NCI-H1417 (cell line): ENCODE measurements at regions not wholly inside any gene's neighbourhood (a gene's known extent, or its start where the extent isn't known, plus 50 kb on each side); places are given as distances from the start of the nearest gene placed in this dataset.
"Not testable (repeated sequence)": the region's sequence is repeated elsewhere in the genome, so short reads cannot be mapped to it uniquely, and the experiment has no call there.

Experiments
- DNase-seq, 3 experiments: peaks; one replicate each; lab custom pipeline; 2025; lab: John Stamatoyannopoulos, UW

DNA sequence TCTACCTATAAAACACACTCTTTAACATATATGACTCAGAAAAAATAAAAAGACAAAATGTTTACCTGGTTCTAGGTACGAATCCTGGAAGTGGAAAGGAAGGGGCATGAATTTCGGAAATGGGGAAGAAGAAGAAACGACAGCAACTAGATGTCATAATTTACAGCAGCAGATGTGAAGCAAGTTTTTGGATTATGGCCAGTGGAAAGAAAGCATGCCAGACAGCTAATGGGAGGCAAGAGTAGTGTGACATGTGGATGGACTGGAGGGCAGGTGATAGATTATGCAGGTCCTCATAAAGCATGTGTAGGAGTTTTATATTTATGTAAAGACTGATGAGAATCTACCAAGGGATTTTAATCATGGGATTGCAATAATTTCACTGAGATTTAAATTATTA lies 279.0 kb upstream of the TACR3 start:
- no peak for DNase-seq

DNA sequence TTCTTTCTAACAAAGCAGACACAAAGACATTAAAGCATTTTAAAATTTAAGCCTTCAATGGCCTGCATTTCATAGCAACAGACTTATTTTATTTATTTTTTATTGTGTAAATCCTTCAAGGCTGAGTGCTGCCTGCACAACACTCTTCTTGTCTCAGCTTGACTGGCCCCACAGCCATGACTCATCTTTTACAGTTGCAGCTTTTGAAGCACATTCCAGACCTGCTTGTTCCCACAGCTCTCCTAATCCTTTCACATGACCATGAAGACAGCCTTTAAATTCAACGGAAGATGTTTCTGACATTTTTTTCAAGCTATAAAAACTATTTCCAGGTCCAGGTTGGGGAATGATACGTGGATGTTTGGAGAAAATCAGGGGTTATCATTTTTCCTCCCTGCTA lies 276.9 kb upstream of the TACR3 start:
- DNase-seq, result peak in 1 of 3 experiments; percentile 42

DNA sequence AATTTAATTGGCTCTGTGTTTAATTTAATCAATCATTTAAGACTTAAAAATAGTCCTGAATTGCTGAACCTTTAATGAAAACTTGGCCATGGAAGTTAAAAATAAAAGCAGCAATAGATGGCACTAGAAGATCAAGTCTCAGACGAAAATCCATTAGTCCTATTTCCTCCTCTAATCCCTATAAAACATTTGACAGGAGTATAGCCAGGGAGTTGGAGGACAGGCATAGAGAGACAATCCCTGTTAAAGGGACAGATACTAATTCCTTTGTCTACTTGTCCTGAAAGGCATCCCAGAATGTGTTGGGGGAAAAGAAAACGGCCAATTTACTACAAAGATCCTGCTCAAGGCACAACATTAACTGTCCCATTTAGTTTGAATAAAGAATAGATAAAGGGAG lies 276.3 kb upstream of the TACR3 start:
- DNase-seq, result peak in 1 of 3 experiments; percentile 51

DNA sequence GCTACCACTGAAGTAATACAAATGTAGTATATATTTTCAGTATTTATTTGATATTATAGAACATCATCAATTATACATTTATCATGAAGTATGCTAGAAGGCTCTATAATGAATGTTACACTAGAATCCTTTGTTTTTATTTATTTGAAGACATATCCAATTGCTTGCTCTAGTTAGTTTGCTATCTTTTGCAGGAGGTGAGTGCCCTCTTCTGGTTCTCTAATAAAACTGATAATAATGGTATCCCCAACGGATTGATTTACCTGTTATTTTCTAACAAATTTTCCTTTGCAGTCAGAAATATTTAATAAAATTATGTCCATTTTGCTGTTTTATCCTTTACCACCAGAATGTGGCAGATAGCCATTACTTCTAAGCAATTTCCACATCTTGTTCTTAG lies 274.3 kb upstream of the TACR3 start:
- DNase-seq, result peak in 1 of 3 experiments; percentile 62

DNA sequence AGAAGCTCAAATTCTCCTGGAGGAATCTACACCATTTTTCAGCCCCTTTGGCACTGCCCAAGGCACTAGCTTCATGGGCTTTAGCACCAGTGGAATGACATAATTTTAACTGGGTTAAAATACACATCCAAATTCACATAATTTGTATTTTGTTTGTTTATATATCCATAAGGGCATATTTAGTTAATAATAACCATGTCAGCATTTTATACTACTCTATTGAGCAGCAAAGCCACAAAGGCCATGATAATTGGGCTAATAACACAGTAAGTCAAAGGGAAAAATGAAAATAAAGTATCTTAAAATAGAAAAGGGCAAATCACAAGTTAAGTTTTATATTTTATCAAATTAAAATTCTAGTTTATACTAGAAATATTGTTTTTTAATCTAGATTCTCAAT lies 262.7 kb upstream of the TACR3 start:
- DNase-seq, result no peak

DNA sequence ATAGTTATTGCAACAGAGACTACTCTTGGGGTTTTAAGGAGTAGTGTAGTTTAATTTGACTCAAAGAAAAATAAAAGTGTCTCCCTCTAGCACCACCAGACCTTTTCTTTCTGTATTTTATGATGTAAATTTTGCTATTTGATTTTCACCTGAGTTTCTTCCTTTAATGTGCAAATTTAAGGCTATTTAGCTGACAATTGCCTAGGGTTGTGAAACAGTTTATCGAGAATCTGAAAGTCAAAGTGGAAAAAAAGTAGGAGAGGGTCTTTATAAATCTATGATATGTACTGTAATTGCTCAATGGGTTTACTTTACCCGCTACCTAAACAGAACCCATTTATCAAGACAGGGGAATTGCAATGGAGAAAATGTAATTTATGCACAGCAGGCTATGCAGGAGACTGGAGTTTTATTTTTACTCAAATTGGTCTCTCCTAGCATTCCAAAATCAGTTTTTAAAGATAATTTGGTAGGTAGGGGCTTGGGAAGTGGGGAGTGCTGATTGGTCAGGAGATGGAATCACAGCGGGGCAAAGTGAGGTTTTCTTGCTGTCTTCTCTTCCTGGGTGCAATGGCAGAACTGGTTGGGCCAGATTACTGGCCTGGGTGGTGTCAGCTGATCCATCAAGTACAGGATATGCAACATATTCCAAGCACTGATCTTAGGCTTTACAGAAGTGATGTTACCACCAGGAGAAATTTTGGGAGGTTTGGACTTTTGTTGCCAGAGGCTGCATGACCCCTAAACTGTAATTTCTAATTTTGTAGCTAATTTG lies 228.6 kb upstream of the TACR3 start:
- no peak for DNase-seq

DNA sequence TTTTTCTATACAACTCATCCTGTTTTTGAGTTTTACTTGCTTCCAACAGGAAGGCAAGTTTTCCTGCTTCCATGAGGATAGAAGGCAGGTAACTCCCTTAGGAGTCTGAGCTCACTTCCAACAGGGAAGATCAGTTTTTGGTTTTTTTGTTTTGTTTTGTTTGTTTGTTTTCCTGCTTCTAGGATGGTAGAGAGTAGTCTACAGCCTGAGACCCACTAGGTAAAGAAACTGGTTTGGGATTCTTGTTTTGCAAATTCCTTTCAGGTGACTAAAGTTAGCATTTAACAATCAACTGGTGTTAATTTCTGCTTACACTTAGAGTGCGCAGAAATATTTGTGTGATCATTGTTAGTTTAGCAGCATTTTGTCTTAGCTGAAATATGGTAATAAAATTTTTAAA lies 227.8 kb upstream of the TACR3 start:
- no peak for DNase-seq

DNA sequence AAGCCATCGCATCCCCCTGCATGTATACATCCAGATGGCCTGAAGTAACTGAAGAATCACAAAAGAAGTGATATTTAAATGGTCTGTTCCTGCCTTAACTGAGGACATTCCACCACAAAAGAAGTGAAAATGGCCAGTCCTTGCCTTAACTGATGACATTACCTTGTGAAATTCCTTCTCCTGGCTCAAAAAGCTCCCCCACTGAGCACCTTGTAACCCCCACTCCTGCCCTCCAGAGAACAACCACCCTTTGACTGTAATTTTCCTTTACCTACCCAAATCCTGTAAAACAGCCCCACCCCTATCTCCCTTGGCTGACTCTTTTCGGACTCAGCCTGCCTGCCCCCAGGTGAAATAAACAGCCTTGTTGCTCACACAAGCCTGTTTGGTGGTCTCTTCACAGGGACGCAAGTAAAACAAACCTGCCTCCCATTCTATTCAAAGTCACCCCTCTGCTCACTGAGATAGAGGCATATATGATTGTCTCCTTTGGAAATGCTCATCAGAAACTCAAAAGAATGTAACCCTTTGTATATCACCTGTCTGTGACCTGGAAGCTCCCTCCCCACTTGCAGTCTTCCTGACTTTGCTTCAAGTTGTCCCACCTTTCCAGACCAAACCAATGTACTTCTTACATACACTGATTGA lies 227.0 kb upstream of the TACR3 start:
- not testable (repeated sequence) for DNase-seq

DNA sequence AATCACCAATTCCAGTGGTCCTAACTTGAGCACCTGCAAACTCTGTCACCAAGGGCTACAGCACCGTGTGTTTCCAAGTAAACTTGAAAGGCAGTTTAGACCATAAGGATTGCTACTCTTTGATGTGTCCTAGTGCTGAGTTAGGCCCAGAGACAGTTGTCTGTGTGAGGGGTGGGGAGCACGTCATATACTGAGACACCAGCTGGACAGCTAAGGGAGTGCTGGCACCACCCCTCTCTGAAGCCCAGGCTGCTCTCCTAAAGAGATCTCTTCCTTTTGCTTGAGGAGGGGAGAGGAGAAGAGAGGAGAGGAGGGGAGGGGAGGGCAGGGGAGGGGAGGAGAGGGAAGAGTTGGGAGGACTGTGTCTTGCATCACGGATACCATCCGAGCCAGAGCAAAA lies 218.7 kb upstream of the TACR3 start:
- DNase-seq, result no peak

DNA sequence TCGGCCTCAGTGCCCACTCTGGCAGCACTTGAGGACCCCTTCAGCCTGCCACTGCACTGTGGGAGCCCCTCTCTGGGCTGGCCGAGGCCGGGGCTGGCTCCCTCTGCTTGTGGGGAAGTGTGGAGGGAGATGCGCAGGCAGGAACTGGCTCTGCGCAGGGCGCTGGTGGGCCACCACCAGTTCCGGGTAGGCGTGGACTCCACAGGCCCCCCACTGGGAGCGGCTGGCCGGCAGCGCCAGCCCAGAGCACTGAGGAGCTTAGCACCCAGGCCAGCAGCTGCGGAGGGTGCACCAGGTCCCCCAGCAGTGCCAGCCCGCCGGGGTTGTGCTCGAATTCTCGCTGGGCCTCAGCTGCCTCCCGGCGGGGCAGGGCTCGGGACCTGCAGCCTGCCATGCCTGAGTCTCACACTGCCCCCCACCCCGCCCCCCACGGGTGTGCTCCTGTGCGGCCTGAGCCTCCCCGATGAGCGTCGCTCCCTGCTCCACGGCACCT lies 216.9 kb upstream of the TACR3 start:
- DNase-seq, result no peak

DNA sequence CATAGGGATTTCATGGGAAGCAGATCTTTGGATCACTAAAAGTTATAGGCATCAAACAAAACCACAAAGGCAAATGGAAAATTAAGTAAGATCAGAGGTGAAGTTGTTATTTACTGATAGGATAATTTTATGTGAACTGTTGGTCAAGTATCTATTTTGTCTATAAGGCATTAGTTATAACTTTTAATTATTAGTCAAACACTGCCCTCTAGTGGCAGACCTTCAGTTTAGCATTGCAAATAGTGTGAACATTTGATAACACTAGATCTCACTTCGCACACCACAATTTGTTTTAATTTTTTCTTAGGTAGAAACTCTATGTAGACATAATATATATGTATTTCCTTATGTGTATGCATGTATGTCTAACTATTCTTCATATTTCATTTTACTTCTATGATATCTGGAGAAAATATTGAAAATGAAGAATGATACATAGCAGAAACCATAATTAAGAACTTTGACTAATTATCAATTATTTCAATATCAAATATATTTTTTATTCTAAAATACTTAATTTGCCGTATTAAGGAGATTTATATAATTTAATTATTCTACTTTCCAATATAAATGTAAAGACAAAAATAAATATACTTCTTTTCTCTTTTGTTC lies 214.5 kb upstream of the TACR3 start:
- DNase-seq, result peak in 2 of 3 experiments; percentile 41 to 80

DNA sequence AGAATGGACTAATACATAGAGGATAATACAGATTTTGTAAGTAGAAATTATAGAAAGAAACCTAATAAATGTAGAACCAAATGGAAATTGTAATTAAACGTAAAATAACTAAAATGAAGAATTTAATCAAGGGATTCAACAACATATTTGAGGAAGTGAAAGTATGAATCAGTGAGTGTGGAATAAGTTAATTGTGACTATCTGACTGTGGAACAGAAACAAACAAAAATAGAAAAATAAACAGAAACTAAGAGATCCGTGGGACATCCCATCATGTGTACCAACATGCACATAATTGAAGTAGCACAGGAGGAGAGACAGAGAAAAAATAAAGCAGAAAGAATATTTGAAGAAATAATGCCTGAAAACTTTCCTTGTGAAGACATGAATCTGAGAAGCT lies 208.6 kb upstream of the TACR3 start:
- no peak for DNase-seq

DNA sequence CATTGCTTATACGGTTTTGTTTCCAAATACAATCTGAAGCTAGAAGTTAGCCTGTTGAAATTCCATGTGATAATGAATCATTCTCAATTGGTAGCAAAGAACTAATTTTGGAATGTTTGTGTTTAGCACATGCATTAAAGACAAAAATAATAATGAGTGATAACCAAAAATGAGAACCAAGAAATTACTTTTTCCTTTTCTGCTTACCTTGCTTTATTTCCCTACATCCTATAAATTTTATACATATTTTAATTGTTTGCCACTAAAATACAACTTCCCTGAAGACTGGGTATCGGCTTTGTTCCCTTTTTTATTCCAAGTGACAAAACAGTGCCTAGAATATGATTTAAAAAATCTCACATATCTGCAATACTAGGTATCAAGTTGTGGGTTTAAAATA lies 203.8 kb upstream of the TACR3 start:
- no peak for DNase-seq

DNA sequence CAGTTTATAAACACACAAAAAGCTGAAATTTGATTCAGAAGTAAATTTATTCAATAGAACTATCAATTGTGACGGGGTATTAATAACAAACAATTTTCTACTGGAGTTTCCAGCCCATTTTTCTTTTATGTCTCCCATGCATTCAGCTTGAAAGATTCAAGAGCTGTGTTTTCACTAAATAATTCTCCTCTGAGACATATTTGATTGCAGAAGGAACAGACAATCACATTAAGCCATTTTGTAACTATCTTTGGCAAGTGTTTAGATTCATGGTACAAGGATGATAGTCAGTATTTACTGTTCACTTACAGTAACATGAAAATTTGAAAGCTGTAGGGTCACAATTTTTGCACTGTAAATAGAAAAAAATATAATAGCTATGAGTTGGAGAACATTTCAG lies 198.4 kb upstream of the TACR3 start:
- DNase-seq, result no peak

DNA sequence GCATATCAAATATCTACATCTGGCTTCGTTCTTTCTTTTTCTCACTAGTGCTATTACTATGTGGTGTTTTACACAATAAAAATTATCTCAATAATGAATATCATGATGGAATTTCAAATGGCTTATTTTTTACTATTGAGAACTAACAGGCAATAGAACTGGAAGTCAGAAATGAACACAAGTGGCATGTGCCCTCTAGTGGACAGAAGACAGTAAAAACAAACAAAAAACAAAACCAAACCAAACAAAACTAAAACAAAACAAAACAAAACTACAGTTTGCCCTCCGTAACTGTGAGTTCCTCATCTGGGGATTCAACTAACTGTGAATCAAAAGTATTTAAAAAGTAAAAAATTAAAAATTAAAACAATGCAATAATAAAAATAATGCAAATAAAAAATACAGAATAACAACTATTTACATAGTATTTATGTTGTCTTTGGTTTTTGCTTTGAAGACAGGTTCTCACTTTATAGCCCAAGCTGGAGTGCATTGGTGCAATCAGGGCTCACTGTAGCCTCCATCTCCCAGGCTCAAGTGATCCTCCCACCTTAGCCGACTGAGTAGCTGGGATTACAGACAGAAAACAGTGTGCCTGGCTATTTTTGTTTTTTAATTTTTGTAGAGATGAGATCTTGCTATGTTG lies 195.6 kb upstream of the TACR3 start:
- peak in 2 of 3 experiments; percentile 3 to 59 for DNase-seq

DNA sequence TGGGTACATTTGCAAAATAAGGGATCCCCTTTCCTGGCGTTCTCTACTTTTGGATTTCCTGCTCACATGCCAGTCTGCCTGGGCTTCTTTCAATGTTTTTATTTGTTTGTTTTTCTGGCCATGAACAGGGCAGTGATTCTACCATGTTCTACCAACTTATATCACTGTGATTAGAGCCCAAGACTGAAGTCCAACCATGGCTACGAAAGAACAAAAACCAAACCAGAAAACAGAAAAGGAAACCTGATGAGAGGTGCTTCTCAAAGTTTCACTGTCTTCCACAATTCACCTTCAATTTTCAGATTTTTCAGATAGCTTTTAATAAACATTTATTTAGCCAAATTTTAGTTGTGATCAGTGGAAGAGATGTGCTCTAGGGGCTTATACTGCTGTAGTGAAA lies 187.6 kb upstream of the TACR3 start:
- DNase-seq, result no peak

DNA sequence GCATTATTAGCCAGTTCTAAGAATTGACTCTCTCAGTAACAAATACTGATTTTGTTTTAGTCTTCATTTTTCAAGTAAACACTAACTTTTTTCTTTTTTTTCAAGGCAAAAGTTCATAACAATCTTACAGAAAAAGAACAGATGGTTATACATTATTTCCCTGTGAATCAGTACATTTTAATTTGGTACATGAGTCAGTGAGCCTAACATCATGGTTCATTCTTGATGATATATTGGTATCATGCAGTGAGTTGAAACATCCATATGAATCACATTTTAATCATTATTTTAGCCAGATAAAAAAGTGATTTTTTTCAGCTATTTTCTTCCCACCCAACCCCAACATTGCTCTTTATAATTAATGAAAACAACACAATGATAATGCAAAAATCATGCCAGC lies 184.3 kb upstream of the TACR3 start:
- DNase-seq, result no peak

DNA sequence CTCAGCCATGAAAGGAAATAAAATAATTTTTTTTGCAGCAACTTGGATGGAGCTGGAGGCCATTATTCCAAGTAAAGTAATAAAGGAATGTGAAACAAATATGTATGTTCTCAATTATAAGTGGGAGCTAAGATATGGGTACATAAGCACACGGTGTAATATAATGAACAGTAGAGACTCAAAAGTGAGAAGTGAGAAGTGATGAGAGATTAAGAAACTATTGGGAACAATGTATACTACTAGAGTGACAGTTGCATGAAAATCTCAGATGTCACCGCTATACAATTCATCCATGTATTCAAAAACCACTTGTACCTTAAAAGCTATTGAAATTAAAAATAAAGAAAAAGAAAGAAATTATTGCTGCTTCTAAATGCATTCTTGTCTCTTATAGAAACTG lies 182.9 kb upstream of the TACR3 start:
- no peak for DNase-seq

DNA sequence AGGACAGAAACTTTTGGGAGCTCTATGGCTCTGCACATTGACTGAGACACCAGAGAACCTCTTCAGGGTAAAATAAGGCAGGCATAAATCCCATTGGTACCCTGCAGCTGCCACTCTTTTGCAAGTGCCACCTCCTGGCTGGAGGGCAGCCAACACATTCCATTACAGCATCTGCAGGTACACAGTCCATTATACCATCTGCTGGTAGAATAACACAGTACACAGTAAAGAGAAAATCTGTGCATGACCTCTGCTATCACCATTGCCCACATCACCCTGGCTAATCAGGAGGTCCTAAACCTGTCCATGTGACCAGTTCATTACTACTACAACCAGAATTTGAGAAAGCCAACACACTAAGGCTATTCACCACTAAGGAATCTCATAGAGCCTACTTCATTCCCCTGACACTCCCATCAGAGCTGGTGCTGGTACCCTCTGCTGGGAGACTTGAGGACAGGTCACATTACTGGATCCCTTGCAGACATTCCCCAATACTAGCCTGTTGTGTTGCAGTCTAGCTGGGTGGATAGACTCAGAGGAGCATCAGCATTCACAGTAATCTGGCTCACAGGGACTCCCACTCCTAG lies 176.2 kb upstream of the TACR3 start:
- no peak for DNase-seq

DNA sequence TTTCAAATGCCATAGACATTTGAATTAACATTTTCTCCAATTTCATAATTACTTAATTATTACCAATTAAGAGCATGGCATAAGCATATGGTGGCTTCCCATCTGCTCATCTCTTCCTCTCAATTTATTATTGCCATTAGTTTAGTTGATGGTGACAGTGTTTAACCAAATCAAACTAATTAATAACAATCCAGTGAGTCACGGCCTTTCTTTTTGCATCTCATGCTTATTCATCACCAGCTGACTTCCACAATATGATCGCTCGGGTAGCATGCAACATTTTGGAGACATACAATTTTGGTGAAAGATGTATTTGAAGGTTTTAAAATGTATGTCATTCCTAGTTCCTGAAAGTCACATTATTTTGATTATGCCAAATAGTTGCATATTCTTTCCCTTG lies 172.8 kb upstream of the TACR3 start:
- DNase-seq, result no peak

DNA sequence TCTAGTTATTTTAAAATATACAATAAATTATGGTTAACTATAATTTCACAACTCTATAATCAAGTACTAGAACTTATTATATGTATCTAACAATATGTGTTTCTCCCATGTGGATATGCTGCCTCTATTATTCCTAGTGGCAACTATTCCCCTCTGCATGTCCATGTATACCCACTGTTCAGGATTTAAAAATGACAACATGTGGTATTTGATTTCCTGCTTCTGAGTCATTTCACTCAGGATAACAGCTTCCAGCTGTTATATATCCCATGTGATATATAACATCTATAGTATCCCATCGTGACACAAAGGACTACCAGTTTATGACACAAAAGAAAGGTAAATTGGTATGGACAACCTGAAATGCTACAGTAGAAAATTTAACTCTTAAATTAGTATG lies 167.4 kb upstream of the TACR3 start:
- no peak for DNase-seq

DNA sequence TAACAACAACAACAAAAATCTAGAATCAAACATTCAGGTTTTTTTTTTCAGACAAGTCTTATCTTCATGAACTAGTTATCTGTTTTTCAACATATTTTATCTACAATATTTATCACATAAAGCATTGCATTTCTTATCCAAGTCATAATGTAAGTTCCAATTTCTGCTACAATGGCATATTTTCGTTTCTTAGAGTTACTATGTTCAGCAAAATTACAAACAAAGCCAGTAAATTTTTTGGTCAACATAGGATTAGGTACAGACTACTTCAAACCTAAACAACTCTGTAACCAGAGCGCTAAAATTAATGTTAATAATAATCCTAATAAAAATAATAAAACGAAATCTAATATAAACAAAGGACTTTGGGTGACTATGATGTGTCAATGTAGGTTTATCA lies 165.4 kb upstream of the TACR3 start:
- no peak for DNase-seq
